Activated naive CD8-positive, alpha-beta T cell treated with anti-CD3 and anti-CD28 coated beads, Interleukin-2, amount 50 U/mL, for 24 hours (primary cell): ENCODE measurements at regions not wholly inside any gene's neighbourhood (a gene's known extent, or its start where the extent isn't known, plus 50 kb on each side); places are given as distances from the start of the nearest gene placed in this dataset.

Source experiments
- ATAC-seq: fragments of 150-1000 bp; cut with Tn5 transposase; one replicate; pipeline ENCODE4 v1.10.0; 2021
- DNase-seq: peaks from one replicate; pipeline ENCODE4 v3.0.0; 2021
- H3K27ac Mint-ChIP-seq: one replicate; pipeline ENCODE4 v1.8.0; 2021; ENCODE audit warnings: mild to moderate bottlenecking, mixed read lengths
- H3K27me3 Mint-ChIP-seq: one replicate; pipeline ENCODE4 v1.8.0; 2021; ENCODE audit warnings: mixed read lengths
- H3K36me3 Mint-ChIP-seq: one replicate; pipeline ENCODE4 v1.8.0; 2021; ENCODE audit warnings: low read depth, mixed read lengths
- H3K4me1 Mint-ChIP-seq: one replicate; pipeline ENCODE4 v1.8.0; 2021; ENCODE audit warnings: mixed read lengths
- H3K4me3 Mint-ChIP-seq: one replicate; pipeline ENCODE4 v1.8.0; 2021; ENCODE audit warnings: mild to moderate bottlenecking, moderate library complexity, mixed read lengths
- H3K9me3 Mint-ChIP-seq: one replicate; pipeline ENCODE4 v1.8.0; 2021; ENCODE audit warnings: mixed read lengths

DNA sequence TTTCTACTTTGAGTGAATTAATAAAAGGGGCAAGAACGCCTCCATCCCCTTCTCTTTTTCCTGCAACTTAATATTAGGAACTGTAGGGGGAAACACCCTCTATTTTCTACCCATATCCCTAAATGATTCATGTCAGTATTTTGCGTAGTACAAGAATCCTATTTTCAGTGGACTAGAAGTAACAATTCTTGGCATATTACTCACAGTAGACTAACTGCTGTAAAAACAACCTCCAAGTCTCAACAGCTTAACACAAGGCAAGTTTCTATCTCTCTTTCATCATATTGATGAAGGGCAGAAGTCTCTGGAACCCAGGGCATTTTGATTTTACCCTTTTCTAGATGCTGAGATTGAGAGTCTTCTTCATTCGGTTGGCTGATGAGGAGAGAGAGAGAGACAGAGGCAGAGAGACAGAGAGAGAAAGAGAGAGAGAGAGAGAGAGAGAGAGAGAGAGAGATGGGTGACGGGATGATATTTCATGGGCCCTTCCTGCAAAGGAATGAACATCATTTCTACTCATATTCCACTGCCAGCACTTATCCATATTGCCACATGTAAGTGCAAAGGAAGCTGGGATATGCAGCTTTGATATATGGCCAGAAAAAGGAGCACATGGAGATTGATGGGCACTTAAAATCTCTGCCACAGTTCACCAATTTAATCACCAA, 481.6 kb downstream of the LPIN1 start:
- Mint-ChIP-seq H3K27me3 (no peaks in the 10 kb centered on the region), H3K4me1 (no peaks in the 10 kb centered on the region), H3K36me3 (peaks cover 7% of the 10 kb centered on the region), H3K9me3 (peaks cover 18% of the 10 kb centered on the region), H3K27ac (no peak overlapping the region), H3K4me3 (no peak overlapping the region)
- ATAC-seq (no peak), DNase-seq (no peak)

GRCh38 chr2:12231288-12231687, 484.9 kb downstream of the LPIN1 start:
- H3K4me3 Mint-ChIP-seq = no peak overlapping the region
- DNase-seq (no peak), ATAC-seq (no peak)
- H3K27me3 Mint-ChIP-seq = no peaks in the 10 kb centered on the region
- H3K27ac Mint-ChIP-seq = no peak overlapping the region
- no peaks in the 10 kb centered on the region for H3K4me1 Mint-ChIP-seq
- no peaks in the 10 kb centered on the region for H3K36me3 Mint-ChIP-seq
- H3K9me3 Mint-ChIP-seq = peaks cover under 1% of the 10 kb centered on the region

GRCh38 chr2:12232876-12233275, 483.9 kb upstream of the TRIB2 start:
- Mint-ChIP-seq H3K4me3 (no peak overlapping the region), H3K4me1 (no peaks in the 10 kb centered on the region), H3K27me3 (no peaks in the 10 kb centered on the region), H3K36me3 (no peaks in the 10 kb centered on the region), H3K27ac (no peak overlapping the region), H3K9me3 (no peaks in the 10 kb centered on the region)
- DNase-seq (no peak), ATAC-seq (no peak)

GRCh38 chr2:12236136-12236844, 480.4 kb upstream of the TRIB2 start:
- no peak for DNase-seq
- ATAC-seq = no peak
- Mint-ChIP-seq H3K4me3 (no peak overlapping the region), H3K36me3 (no peaks in the 10 kb centered on the region), H3K27me3 (no peaks in the 10 kb centered on the region), H3K27ac (no peak overlapping the region), H3K4me1 (no peaks in the 10 kb centered on the region), H3K9me3 (no peaks in the 10 kb centered on the region)

DNA sequence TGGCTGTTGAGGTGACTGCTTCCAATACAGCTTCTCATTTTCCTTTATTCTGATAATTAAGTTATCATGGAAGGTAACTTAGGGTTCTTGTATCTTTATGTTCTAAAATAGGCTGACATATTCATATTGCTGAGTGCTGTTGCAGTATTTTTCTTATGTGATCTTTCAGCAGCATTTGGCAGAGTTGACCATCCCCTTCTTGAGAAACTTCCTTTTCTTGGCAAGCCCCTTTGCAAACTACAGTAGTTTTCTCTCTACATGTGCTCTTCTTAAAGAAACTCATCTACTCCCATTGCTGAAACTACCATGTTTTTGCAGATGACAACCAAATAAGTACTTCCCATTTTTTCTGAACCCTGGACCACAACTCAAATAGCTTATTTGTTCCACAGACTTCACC, 476.5 kb upstream of the TRIB2 start:
- Mint-ChIP-seq H3K4me1 (no peaks in the 10 kb centered on the region), H3K4me3 (no peak overlapping the region), H3K27ac (no peak overlapping the region), H3K36me3 (no peaks in the 10 kb centered on the region), H3K9me3 (no peaks in the 10 kb centered on the region), H3K27me3 (no peaks in the 10 kb centered on the region)
- no peak for DNase-seq
- no peak for ATAC-seq

DNA sequence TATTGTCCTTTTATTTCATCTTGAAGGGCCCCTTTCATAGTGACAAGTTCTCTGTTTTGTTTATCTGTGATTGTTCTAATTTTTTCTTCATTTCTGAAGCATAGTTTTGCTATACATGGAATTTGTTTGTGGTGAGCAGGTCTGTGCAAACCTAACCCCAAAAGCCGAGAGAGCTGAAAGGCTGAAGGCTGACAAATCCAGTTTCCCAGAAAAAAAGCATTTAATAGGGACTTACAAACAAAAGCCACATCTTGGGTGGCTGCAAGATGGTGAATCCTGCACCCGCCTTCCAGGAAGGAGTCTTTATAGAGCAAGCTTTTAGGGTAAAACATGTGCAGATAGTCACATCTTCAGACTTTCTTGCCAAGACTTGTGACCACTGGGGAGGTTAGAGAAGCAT, 473.4 kb upstream of the TRIB2 start:
- Mint-ChIP-seq H3K27ac (no peak overlapping the region), H3K27me3 (no peaks in the 10 kb centered on the region), H3K4me1 (no peaks in the 10 kb centered on the region), H3K4me3 (no peak overlapping the region), H3K36me3 (no peaks in the 10 kb centered on the region), H3K9me3 (no peaks in the 10 kb centered on the region)
- no peak for ATAC-seq
- no peak for DNase-seq

- H3K4me3 Mint-ChIP-seq = no peak overlapping the region
- no peaks in the 10 kb centered on the region for H3K36me3 Mint-ChIP-seq
- H3K4me1 Mint-ChIP-seq = no peaks in the 10 kb centered on the region
- ATAC-seq (no peak), DNase-seq (no peak)
- H3K9me3 Mint-ChIP-seq = no peaks in the 10 kb centered on the region
- H3K27me3 Mint-ChIP-seq = no peaks in the 10 kb centered on the region
- H3K27ac Mint-ChIP-seq = no peak overlapping the region
These were observed 472.7 kb upstream of the TRIB2 start for GRCh38 chr2:12244070-12244469.

- ATAC-seq = no peak
- no peak for DNase-seq
- H3K27me3 Mint-ChIP-seq = peaks cover 4% of the 10 kb centered on the region
- H3K4me3 Mint-ChIP-seq = no peak overlapping the region
- H3K9me3 Mint-ChIP-seq = peaks cover 4% of the 10 kb centered on the region
- no peaks in the 10 kb centered on the region for H3K36me3 Mint-ChIP-seq
- no peak overlapping the region for H3K27ac Mint-ChIP-seq
- no peaks in the 10 kb centered on the region for H3K4me1 Mint-ChIP-seq
These were observed 465.6 kb upstream of the TRIB2 start for GRCh38 chr2:12251121-12251520.

GRCh38 chr2:12251749-12252148, 465.0 kb upstream of the TRIB2 start:
- H3K36me3 Mint-ChIP-seq = no peaks in the 10 kb centered on the region
- H3K9me3 Mint-ChIP-seq = peaks cover 4% of the 10 kb centered on the region
- ATAC-seq (no peak), DNase-seq (no peak)
- peaks cover 4% of the 10 kb centered on the region for H3K27me3 Mint-ChIP-seq
- H3K27ac Mint-ChIP-seq = no peak overlapping the region
- no peak overlapping the region for H3K4me3 Mint-ChIP-seq
- no peaks in the 10 kb centered on the region for H3K4me1 Mint-ChIP-seq

DNA sequence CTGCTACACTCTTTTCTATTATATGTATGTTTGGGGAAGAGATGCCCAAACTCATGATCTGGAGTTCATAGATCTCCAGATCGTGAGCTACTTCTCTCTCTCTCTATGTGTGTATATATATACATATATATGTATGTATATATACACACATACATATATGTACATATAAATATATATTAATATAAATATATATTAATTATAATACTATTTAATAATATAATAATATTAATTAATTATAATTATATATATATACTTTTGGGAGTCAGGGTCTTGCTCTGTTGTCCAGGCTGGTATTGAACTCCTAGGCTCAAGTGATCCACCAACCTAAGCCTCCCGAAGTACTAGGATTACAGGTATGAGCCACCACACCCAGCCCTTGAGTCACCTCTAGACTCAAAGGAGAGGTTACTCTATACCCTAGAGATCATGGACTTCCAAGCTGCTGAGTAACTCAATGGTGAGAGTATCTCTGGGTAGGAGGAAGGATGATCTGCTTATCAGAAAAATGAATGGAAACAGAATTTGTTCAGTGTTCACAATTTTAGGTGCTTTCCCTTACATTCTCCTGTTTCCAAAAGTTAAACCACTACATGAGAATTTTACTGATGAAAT, 463.5 kb upstream of the TRIB2 start:
- DNase-seq (no peak), ATAC-seq (peak; percentile 43)
- Mint-ChIP-seq H3K4me1 (no peaks in the 10 kb centered on the region), H3K4me3 (no peak overlapping the region), H3K36me3 (no peaks in the 10 kb centered on the region), H3K27me3 (peaks cover 4% of the 10 kb centered on the region), H3K9me3 (peaks cover 4% of the 10 kb centered on the region), H3K27ac (no peak overlapping the region)

- H3K27ac Mint-ChIP-seq = no peak overlapping the region
- no peak for ATAC-seq
- H3K9me3 Mint-ChIP-seq = peaks cover 4% of the 10 kb centered on the region
- no peak overlapping the region for H3K4me3 Mint-ChIP-seq
- H3K4me1 Mint-ChIP-seq = no peaks in the 10 kb centered on the region
- peaks cover 4% of the 10 kb centered on the region for H3K27me3 Mint-ChIP-seq
- H3K36me3 Mint-ChIP-seq = no peaks in the 10 kb centered on the region
- DNase-seq = no peak
These were observed 462.4 kb upstream of the TRIB2 start for GRCh38 chr2:12254280-12254860.

DNA sequence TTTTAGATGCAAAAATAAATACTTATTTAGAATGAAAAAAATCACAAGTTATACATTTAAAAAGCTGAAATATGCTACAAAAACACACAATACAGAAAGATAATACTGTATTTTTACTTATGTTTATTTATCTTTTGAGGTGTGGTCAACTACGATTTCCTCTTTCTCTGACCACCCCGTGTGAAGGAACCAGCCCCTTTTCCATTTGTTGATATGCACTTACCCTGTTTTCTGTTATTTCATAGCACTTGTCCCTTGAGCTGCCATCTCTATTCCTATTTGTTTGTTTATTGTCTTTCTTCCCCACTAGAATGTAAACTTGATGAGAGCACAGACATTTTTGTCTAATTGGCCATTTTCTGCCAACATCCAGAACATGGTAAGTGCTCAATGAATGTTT, 460.5 kb upstream of the TRIB2 start:
- Mint-ChIP-seq H3K4me1 (no peaks in the 10 kb centered on the region), H3K4me3 (no peak overlapping the region), H3K27ac (no peak overlapping the region), H3K36me3 (no peaks in the 10 kb centered on the region), H3K27me3 (peaks cover 4% of the 10 kb centered on the region), H3K9me3 (no peaks in the 10 kb centered on the region)
- DNase-seq = no peak
- no peak for ATAC-seq

GRCh38 chr2:12257476-12257875, 459.3 kb upstream of the TRIB2 start:
- H3K9me3 Mint-ChIP-seq = no peaks in the 10 kb centered on the region
- peaks cover 5% of the 10 kb centered on the region for H3K27me3 Mint-ChIP-seq
- peaks cover 2% of the 10 kb centered on the region for H3K36me3 Mint-ChIP-seq
- DNase-seq (no peak), ATAC-seq (no peak)
- H3K4me3 Mint-ChIP-seq = no peak overlapping the region
- peaks cover 2% of the 10 kb centered on the region for H3K4me1 Mint-ChIP-seq
- no peak overlapping the region for H3K27ac Mint-ChIP-seq

DNA sequence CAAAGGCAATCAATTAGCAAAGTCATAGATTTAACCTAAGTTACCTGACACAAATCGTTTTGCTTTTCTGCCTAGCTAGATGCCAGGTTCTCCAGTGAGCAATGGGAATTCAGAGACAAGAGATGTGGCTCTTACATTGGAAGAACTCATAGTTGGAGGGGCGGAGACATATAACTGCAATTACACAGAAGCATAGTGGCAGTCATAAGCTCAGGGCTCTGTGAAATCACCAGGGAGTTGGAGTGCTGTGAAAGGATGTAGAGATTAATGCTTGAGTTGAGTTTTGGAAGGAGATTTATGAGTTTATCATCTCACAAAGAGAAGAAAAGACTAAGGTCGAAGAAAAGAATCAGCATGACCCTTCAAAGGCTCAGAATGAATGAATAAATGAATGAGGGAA, 457.2 kb upstream of the TRIB2 start:
- Mint-ChIP-seq H3K9me3 (no peaks in the 10 kb centered on the region), H3K4me3 (no peak overlapping the region), H3K27me3 (peaks cover 5% of the 10 kb centered on the region), H3K4me1 (peaks cover 14% of the 10 kb centered on the region), H3K27ac (no peak overlapping the region), H3K36me3 (peaks cover 2% of the 10 kb centered on the region)
- DNase-seq = no peak
- no peak for ATAC-seq
